Neural cell (in vitro differentiated cells): ENCODE measurements at regions not wholly inside any gene's neighbourhood (a gene's known extent, or its start where the extent isn't known, plus 50 kb on each side); places are given as distances from the start of the nearest gene placed in this dataset.

Experiments
- H2AFZ ChIP-seq: fragments of 200-600, 300-800 bp; sonication (generic), shearing (Covaris generic); 2 replicates; pipeline ENCODE4 v1.6.0; 2014; ENCODE audit warnings: low read depth, mild to moderate bottlenecking, antibody characterized with exemption, low read length, moderate library complexity
- H3F3A ChIP-seq: fragments of 200-600 bp; shearing (Covaris generic); 2 replicates; pipeline ENCODE4 v1.6.1; 2016; ENCODE audit warnings: mild to moderate bottlenecking, moderate library complexity, mixed read lengths, antibody characterized with exemption, low read length; ENCODE audit not compliant: insufficient read depth, poor library complexity, severe bottlenecking
- H3K27ac ChIP-seq: fragments of 200-600, 300-800 bp; sonication (generic), shearing (Covaris generic); 2 replicates; pipeline ENCODE4 v1.5.1; 2014; ENCODE audit warnings: mild to moderate bottlenecking, low read length, moderate library complexity
- H3K27me3 ChIP-seq: fragments of 300-800, 200-600 bp; sonication (generic), shearing (Covaris generic); 2 replicates; pipeline ENCODE4 v1.6.0; 2014; ENCODE audit warnings: mild to moderate bottlenecking, low read depth, low read length, moderate library complexity; ENCODE audit not compliant: insufficient read depth
- H3K36me3 ChIP-seq: fragments of 300-800, 200-600 bp; sonication (generic), shearing (Covaris generic); 2 replicates; pipeline ENCODE4 v1.5.1; 2014; ENCODE audit warnings: mild to moderate bottlenecking, antibody characterized with exemption, low read length, moderate library complexity; ENCODE audit not compliant: insufficient read depth
- H3K4me2 ChIP-seq: fragments of 300-800, 200-600 bp; sonication (generic), shearing (Covaris generic); 2 replicates; pipeline ENCODE4 v1.6.0; 2014; ENCODE audit warnings: mild to moderate bottlenecking, low read length
- H3K4me3 ChIP-seq: fragments of 300-800, 200-600 bp; sonication (generic), shearing (Covaris generic); 2 replicates; pipeline ENCODE4 v1.5.1; 2014; ENCODE audit warnings: mild to moderate bottlenecking, low read length, moderate library complexity
- H3K79me2 ChIP-seq: fragments of 200-600 bp; shearing (Covaris generic); replicated peaks from 2 replicates; pipeline ENCODE4 v1.6.0; 2014; ENCODE audit warnings: mild to moderate bottlenecking, low read length, moderate library complexity; ENCODE audit not compliant: insufficient read depth
- H3K9ac ChIP-seq: fragments of 300-800, 200-600 bp; sonication (generic), shearing (Covaris generic); 2 replicates; pipeline ENCODE4 v1.6.1; 2016; ENCODE audit warnings: mild to moderate bottlenecking, low read length, mixed read lengths
- H3K9me2 ChIP-seq: fragments of 200-600 bp; shearing (Covaris generic); 2 replicates; pipeline ENCODE4 v1.6.1; 2016; ENCODE audit warnings: mild to moderate bottlenecking, low read length, mixed read lengths; ENCODE audit not compliant: insufficient read depth
- H3K9me3 ChIP-seq: fragments of 200-600, 300-800 bp; sonication (generic), shearing (Covaris generic); 2 replicates; pipeline ENCODE4 v1.6.1; 2016; ENCODE audit warnings: mild to moderate bottlenecking, mixed run types, low read length, moderate library complexity, mixed read lengths
- H4K20me1 ChIP-seq: fragments of 200-600 bp; shearing (Covaris generic); 2 replicates; pipeline ENCODE4 v1.6.1; 2016; ENCODE audit warnings: mild to moderate bottlenecking, mixed run types; ENCODE audit not compliant: insufficient read depth
- CTCF ChIP-seq: fragments of 450-650 bp; IDR thresholded peaks from 2 replicates; pipeline ENCODE4 v1.5.1; 2014; ENCODE audit warnings: antibody characterized with exemption, mild to moderate bottlenecking, moderate library complexity; ENCODE audit not compliant: poor library complexity, severe bottlenecking
- EP300 ChIP-seq: fragments of 450-650 bp; conservative IDR thresholded peaks from 2 replicates; pipeline ENCODE4 v1.6.1; 2014; ENCODE audit warnings: antibody characterized with exemption, mild to moderate bottlenecking, moderate library complexity; ENCODE audit not compliant: poor library complexity, severe bottlenecking
- EZH2 ChIP-seq: fragments of 200-600, 300-800 bp; shearing (Covaris generic), sonication (generic); IDR thresholded peaks from 2 replicates; pipeline ENCODE4 v1.6.1; 2014; ENCODE audit warnings: antibody characterized with exemption, low read length, borderline replicate concordance, mild to moderate bottlenecking; ENCODE audit not compliant: insufficient read depth, poor library complexity, severe bottlenecking
- MXI1 ChIP-seq: fragments of 450-650 bp; conservative IDR thresholded peaks from 2 replicates; pipeline ENCODE4 v1.6.1; 2014; ENCODE audit warnings: antibody characterized with exemption, mild to moderate bottlenecking; ENCODE audit not compliant: poor library complexity, severe bottlenecking
- POLR2AphosphoS5 ChIP-seq: IDR thresholded peaks from 2 replicates; pipeline ENCODE4 v1.6.1; 2012
- RAD21 ChIP-seq: fragments of 450-650 bp; conservative IDR thresholded peaks from 2 replicates; pipeline ENCODE4 v1.6.1; 2014; ENCODE audit warnings: antibody characterized with exemption, mild to moderate bottlenecking, moderate library complexity
- REST ChIP-seq: IDR thresholded peaks from 2 replicates; pipeline ENCODE4 v1.6.1; 2012; ENCODE audit warnings: borderline replicate concordance
- SMC3 ChIP-seq: fragments of 450-650 bp; conservative IDR thresholded peaks from 2 replicates; pipeline ENCODE4 v1.6.1; 2014; ENCODE audit warnings: antibody characterized with exemption, mild to moderate bottlenecking, moderate library complexity; ENCODE audit not compliant: poor library complexity
- TAF1 ChIP-seq: IDR thresholded peaks from 2 replicates; pipeline ENCODE4 v1.6.1; 2012; ENCODE audit warnings: low read depth

GRCh38 chr14:62216121-62216520 lies 453.9 kb downstream of the SNAPC1 start:
- no peak overlapping the region for H3K4me2 ChIP-seq
- H3K27me3 ChIP-seq: no peaks in the 10 kb centered on the region
- H3K9ac ChIP-seq: no peak overlapping the region
- H4K20me1 ChIP-seq: no peaks in the 10 kb centered on the region
- no peak overlapping the region for H2AFZ ChIP-seq
- H3K27ac ChIP-seq: no peak overlapping the region
- no peaks in the 10 kb centered on the region for H3F3A ChIP-seq
- no peak for TF ChIP-seq EP300
- no peak for TF ChIP-seq POLR2AphosphoS5
- TF ChIP-seq TAF1: no peak
- no peak for TF ChIP-seq REST
- TF ChIP-seq SMC3: no peak
- no peak for TF ChIP-seq RAD21
- TF ChIP-seq EZH2: no peak
- TF ChIP-seq CTCF: no peak
- TF ChIP-seq MXI1: no peak
- H3K36me3 ChIP-seq: no peaks in the 10 kb centered on the region
- H3K4me3 ChIP-seq: no peak overlapping the region
- no peaks in the 10 kb centered on the region for H3K9me3 ChIP-seq
- H3K9me2 ChIP-seq: no peaks in the 10 kb centered on the region
- no peaks in the 10 kb centered on the region for H3K79me2 ChIP-seq

- H3K9me3 ChIP-seq: no peaks in the 10 kb centered on the region
- H3K27me3 ChIP-seq: no peaks in the 10 kb centered on the region
- H3K9me2 ChIP-seq: no peaks in the 10 kb centered on the region
- TF ChIP-seq EZH2 (no peak), MXI1 (no peak), SMC3 (no peak), RAD21 (no peak), EP300 (no peak), TAF1 (no peak)
- H3K4me3 ChIP-seq: no peak overlapping the region
- no peaks in the 10 kb centered on the region for H4K20me1 ChIP-seq
- no peaks in the 10 kb centered on the region for H3F3A ChIP-seq
- no peak overlapping the region for H3K9ac ChIP-seq
- H3K79me2 ChIP-seq: no peaks in the 10 kb centered on the region
- no peak overlapping the region for H2AFZ ChIP-seq
- no peak overlapping the region for H3K27ac ChIP-seq
- no peaks in the 10 kb centered on the region for H3K36me3 ChIP-seq
- H3K4me2 ChIP-seq: no peak overlapping the region
These were observed 472.6 kb downstream of the SNAPC1 start for GRCh38 chr14:62234849-62235248.
